SK-N-SH (cell line): ENCODE measurements at regions not wholly inside any gene's neighbourhood (a gene's known extent, or its start where the extent isn't known, plus 50 kb on each side); places are given as distances from the start of the nearest gene placed in this dataset.

Source experiments
- CTCF ChIA-PET: fragments of 300-600, 350-600 bp; formaldehyde crosslinking; extraction: SDS; loops from one replicate; lab custom pipeline; 2021; lab: Yijun Ruan, JAX
- POLR2A ChIA-PET: fragments of 350-600 bp; sonication (Branson Sonifier 250); formaldehyde crosslinking; extraction: SDS; loops from one replicate; lab custom pipeline; 2020; ENCODE audit warnings: antibody characterized with exemption, inconsistent platforms; lab: Yijun Ruan, JAX
- DNase-seq: peaks from one replicate; pipeline ENCODE4 v3.0.0; 2012
- H2AFZ ChIP-seq: fragments of 200-600 bp; sonication (generic); 2 replicates; pipeline ENCODE4 v1.8.1; 2016; ENCODE audit warnings: antibody characterized with exemption, mild to moderate bottlenecking, low read depth
- H3F3A ChIP-seq: fragments of 200-600 bp; sonication (generic); replicated peaks from 2 replicates; pipeline ENCODE3; 2016; ENCODE audit warnings: antibody characterized with exemption, mild to moderate bottlenecking; ENCODE audit not compliant: insufficient read depth
- H3K27ac ChIP-seq, 2 experiments: fragments of 200-500 bp in 1 of 2; fragments of 200-600 bp in 1 of 2; sonication (Bioruptor generic) in 1 of 2; sonication (generic), shearing (Covaris generic) in 1 of 2; 2 replicates each; pipeline versions ENCODE4 v1.5.1 to v1.6.1; 2014 to 2016; ENCODE audit warnings: low read depth in 2 of 2, inconsistent platforms in 1 of 2, low read length in 1 of 2, mild to moderate bottlenecking in 1 of 2, mixed read lengths in 1 of 2
- H3K27me3 ChIP-seq: fragments of 200-600 bp; sonication (generic), shearing (Covaris generic); 2 replicates; pipeline ENCODE4 v1.6.1; 2016; ENCODE audit warnings: mixed run types; ENCODE audit not compliant: insufficient read depth
- H3K36me3 ChIP-seq, 2 experiments: fragments of 200-500 bp in 1 of 2; fragments of 200-600 bp in 1 of 2; sonication (Bioruptor generic) in 1 of 2; sonication (generic) in 1 of 2; replicated peaks in 1 of 2; 2 replicates each; pipeline versions ENCODE3 to v1.5.1; 2014 to 2016; ENCODE audit warnings: low read length in 1 of 2, mild to moderate bottlenecking in 1 of 2; ENCODE audit not compliant: insufficient read depth in 2 of 2, control insufficient read depth in 1 of 2
- H3K4me1 ChIP-seq, 2 experiments: fragments of 200-500 bp in 1 of 2; fragments of 200-600 bp in 1 of 2; sonication (Bioruptor generic) in 1 of 2; sonication (generic), shearing (Covaris generic) in 1 of 2; 2 replicates each; pipeline versions ENCODE4 v1.5.1 to v1.6.1; 2014 to 2016; ENCODE audit warnings: low read depth in 1 of 2, low read length in 1 of 2, mixed run types in 1 of 2; ENCODE audit not compliant: insufficient read depth in 2 of 2, control insufficient read depth in 1 of 2
- H3K4me2 ChIP-seq: fragments of 200-600 bp; sonication (generic), shearing (Covaris generic); 2 replicates; pipeline ENCODE4 v1.6.1; 2017; ENCODE audit warnings: mixed run types
- H3K4me3 ChIP-seq, 2 experiments: fragments of 200-500 bp in 1 of 2; fragments of 200-600 bp in 1 of 2; sonication (Bioruptor generic) in 1 of 2; sonication (generic), shearing (Covaris generic) in 1 of 2; 2 replicates each; pipeline versions ENCODE4 v1.5.1 to v1.8.1; 2014 to 2016; ENCODE audit warnings: low read depth in 2 of 2, inconsistent platforms in 1 of 2, low read length in 1 of 2, mild to moderate bottlenecking in 1 of 2, mixed read lengths in 1 of 2, moderate library complexity in 1 of 2
- H3K79me2 ChIP-seq: fragments of 200-600 bp; sonication (generic); 2 replicates; pipeline ENCODE4 v1.8.1; 2017; ENCODE audit warnings: mild to moderate bottlenecking; ENCODE audit not compliant: insufficient read depth
- H3K9ac ChIP-seq: fragments of 200-600 bp; sonication (generic); 2 replicates; pipeline ENCODE4 v1.6.1; 2017; ENCODE audit warnings: mixed run types
- H3K9me2 ChIP-seq: fragments of 200-600 bp; sonication (generic); 2 replicates; pipeline ENCODE4 v1.6.1; 2017; ENCODE audit warnings: mixed run types
- H3K9me3 ChIP-seq: fragments of 200-600 bp; sonication (generic); 2 replicates; pipeline ENCODE4 v1.6.1; 2017; ENCODE audit warnings: mixed run types, mild to moderate bottlenecking, moderate library complexity
- H4K20me1 ChIP-seq: fragments of 200-600 bp; sonication (generic); 2 replicates; pipeline ENCODE4 v1.6.1; 2017; ENCODE audit warnings: mild to moderate bottlenecking, mixed run types; ENCODE audit not compliant: insufficient read depth
- ELF1 ChIP-seq: IDR thresholded peaks from 2 replicates; pipeline ENCODE4 v1.4.0; 2012
- EZH2phosphoT487 ChIP-seq: fragments of 200-600 bp; sonication (generic); IDR thresholded peaks from 2 replicates; pipeline ENCODE4 v1.6.1; 2017; ENCODE audit warnings: low read depth, mixed run types, mild to moderate bottlenecking, antibody characterized with exemption, moderate library complexity, borderline replicate concordance
- FOXJ3 ChIP-seq: sonication (generic); formaldehyde crosslinking; IDR thresholded peaks from 2 replicates; pipeline ENCODE4 v1.5.1; 2020; ENCODE audit warnings: mild to moderate bottlenecking, missing genetic modification reagents
- FOXM1 ChIP-seq: IDR thresholded peaks from 2 replicates; pipeline ENCODE4 v1.4.0; 2012; ENCODE audit warnings: low read depth, mild to moderate bottlenecking
- GABPA ChIP-seq: IDR thresholded peaks from 2 replicates; pipeline ENCODE4 v1.4.0; 2012; ENCODE audit warnings: low read depth, mild to moderate bottlenecking
- JUND ChIP-seq: IDR thresholded peaks from 2 replicates; pipeline ENCODE4 v1.4.0; 2012
- MEF2A ChIP-seq: IDR thresholded peaks from 2 replicates; pipeline ENCODE4 v1.4.0; 2012; ENCODE audit warnings: low read depth, borderline replicate concordance
- POLR2AphosphoS5 ChIP-seq: IDR thresholded peaks from 2 replicates; pipeline ENCODE4 v1.6.1; 2012; ENCODE audit warnings: low read depth, low read length
- RAD21 ChIP-seq: IDR thresholded peaks from 2 replicates; pipeline ENCODE4 v1.6.1; 2012; ENCODE audit warnings: mild to moderate bottlenecking, low read length
- REST ChIP-seq: IDR thresholded peaks from 2 replicates; pipeline ENCODE4 v1.6.1; 2012; ENCODE audit warnings: mild to moderate bottlenecking, low read depth, low read length, moderate library complexity
- RFX5 ChIP-seq: IDR thresholded peaks from 2 replicates; pipeline ENCODE4 v1.6.1; 2012; ENCODE audit warnings: mild to moderate bottlenecking, improper control_type of control experiment, low read length
- RXRA ChIP-seq: IDR thresholded peaks from 2 replicates; pipeline ENCODE4 v1.4.0; 2012; ENCODE audit warnings: low read depth, mild to moderate bottlenecking, borderline replicate concordance
- TEAD4 ChIP-seq: IDR thresholded peaks from 2 replicates; pipeline ENCODE4 v1.4.0; 2012; ENCODE audit warnings: mild to moderate bottlenecking, borderline replicate concordance; ENCODE audit not compliant: insufficient read depth
- ZBTB33 ChIP-seq: IDR thresholded peaks from 2 replicates; pipeline ENCODE4 v1.4.0; 2012; ENCODE audit warnings: low read depth, borderline replicate concordance
- WGBS: methylation state at CpG from one replicate; pipeline ENCODE4 v1.1.6; 2017; ENCODE audit warnings: low lambda C conversion rate; 5-methylcytosine and 5-hydroxymethylcytosine counted together

- H3K79me2 ChIP-seq = no peaks in the 10 kb centered on the region
- H3F3A ChIP-seq = no peaks in the 10 kb centered on the region
- no peak overlapping the region for H3K9ac ChIP-seq
- no peaks in the 10 kb centered on the region for H4K20me1 ChIP-seq
- POLR2A ChIA-PET = no interaction called here
- no peak overlapping the region for H3K4me2 ChIP-seq
- no peak for DNase-seq
- H3K4me1 ChIP-seq = no peaks in the 10 kb centered on the region
- H3K9me2 ChIP-seq = no peaks in the 10 kb centered on the region
- H3K36me3 ChIP-seq = no peaks in the 10 kb centered on the region
- TF ChIP-seq RXRA (no peak), ELF1 (no peak), MEF2A (no peak), RAD21 (no peak), RFX5 (no peak), REST (no peak), GABPA (no peak), EZH2phosphoT487 (no peak), FOXM1 (no peak)
- no peak overlapping the region for H2AFZ ChIP-seq
- H3K4me3 ChIP-seq = no peak overlapping the region
- no peak overlapping the region for H3K27ac ChIP-seq
- no peaks in the 10 kb centered on the region for H3K9me3 ChIP-seq
- no peaks in the 10 kb centered on the region for H3K27me3 ChIP-seq
- CTCF ChIA-PET = no interaction called here
- WGBS = 22% methylated on average over 1 of the region's 1 CpG
Measured at GRCh38 chrX:9090766-9091165, 56.8 kb upstream of the FAM9B start.

- Histone ChIP-seq H3K4me1 (no peaks in the 10 kb centered on the region), H2AFZ (no peak overlapping the region), H3K9me3 (no peaks in the 10 kb centered on the region), H3K9me2 (no peaks in the 10 kb centered on the region), H3K27ac (no peak overlapping the region), H3K79me2 (no peaks in the 10 kb centered on the region), H4K20me1 (no peaks in the 10 kb centered on the region), H3K27me3 (no peaks in the 10 kb centered on the region), H3K4me3 (no peak overlapping the region), H3F3A (no peaks in the 10 kb centered on the region), H3K4me2 (no peak overlapping the region), H3K9ac (no peak overlapping the region), H3K36me3 (no peaks in the 10 kb centered on the region)
- WGBS = 21% methylated on average over 4 of the region's 4 CpGs
- TF ChIP-seq TEAD4 (no peak), JUND (no peak), POLR2AphosphoS5 (no peak), ZBTB33 (no peak), FOXJ3 (no peak)
- POLR2A ChIA-PET = no interaction called here
- DNase-seq = no peak
- CTCF ChIA-PET = no interaction called here
Measured at GRCh38 chrX:9091258-9091657, 57.3 kb upstream of the FAM9B start.
